ENCODE measurements at regions not wholly inside any gene's neighbourhood (a gene's known extent, or its start where the extent isn't known, plus 50 kb on each side); places are given as distances from the start of the nearest gene placed in this dataset.

- no peak for TF ChIP-seq MAX (IDR thresholded peaks at IDR 0.05; ENCODE audit: low read depth, low read length)
- no peak for TF ChIP-seq POLR2A (IDR thresholded peaks at IDR 0.05; ENCODE audit: extremely low read depth, insufficient read length)
- no peak for TF ChIP-seq MYC (IDR thresholded peaks at IDR 0.05; ENCODE audit: low read depth, low read length)
- no peak for TF ChIP-seq CTCF (IDR thresholded peaks at IDR 0.05; ENCODE audit: low read depth, low read length)
- H3K4me3 ChIP-seq (ENCODE audit: low read depth, low read length): no peak overlapping the region
- DNase-seq (ENCODE audit: low read depth): no peak
Observed at GRCh38 chr2:65999796-66000195, 435.1 kb upstream of the MEIS1 start.

GRCh38 chr2:65999103-65999502 lies 435.8 kb upstream of the MEIS1 start:
- DNase-seq (ENCODE audit: low read depth): no peak
- no peak overlapping the region for H3K4me3 ChIP-seq (ENCODE audit: low read depth, low read length)
- no peak for TF ChIP-seq CTCF (IDR thresholded peaks at IDR 0.05; ENCODE audit: low read depth, low read length)
- TF ChIP-seq POLR2A (IDR thresholded peaks at IDR 0.05; ENCODE audit: extremely low read depth, insufficient read length): no peak
- TF ChIP-seq MYC (IDR thresholded peaks at IDR 0.05; ENCODE audit: low read depth, low read length): no peak
- TF ChIP-seq MAX (IDR thresholded peaks at IDR 0.05; ENCODE audit: low read depth, low read length): no peak

DNA sequence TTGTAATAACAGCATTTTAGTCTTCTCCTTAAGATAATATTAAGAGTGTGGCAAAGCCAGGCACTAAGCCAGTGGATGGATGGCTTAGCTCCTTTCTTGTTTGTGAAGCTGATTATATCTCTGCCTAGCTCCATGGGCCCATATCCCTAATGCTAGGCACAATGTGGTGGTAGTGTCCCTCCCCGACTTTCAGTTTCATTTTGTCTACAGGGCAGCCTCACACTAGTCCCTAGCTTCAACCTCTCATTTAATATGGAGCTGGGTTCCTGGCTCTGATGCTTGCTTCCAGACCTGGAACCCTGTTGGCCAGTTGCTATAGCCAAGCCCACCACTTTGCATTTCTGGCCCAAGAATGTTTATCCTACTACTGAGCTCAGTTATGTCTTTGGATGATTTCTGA lies 437.0 kb upstream of the MEIS1 start:
- DNase-seq (ENCODE audit: low read depth): no peak
- TF ChIP-seq MYC (IDR thresholded peaks at IDR 0.05; ENCODE audit: low read depth, low read length): no peak
- no peak overlapping the region for H3K4me3 ChIP-seq (ENCODE audit: low read depth, low read length)

GRCh38 chr2:65992198-65992554 lies 442.7 kb upstream of the MEIS1 start:
- H3K4me3 ChIP-seq (ENCODE audit: low read depth, low read length): no peak overlapping the region
- TF ChIP-seq MAX (IDR thresholded peaks at IDR 0.05; ENCODE audit: low read depth, low read length) (no peak), MYC (IDR thresholded peaks at IDR 0.05; ENCODE audit: low read depth, low read length) (no peak), POLR2A (IDR thresholded peaks at IDR 0.05; ENCODE audit: extremely low read depth, insufficient read length) (no peak), CTCF (IDR thresholded peaks at IDR 0.05; ENCODE audit: low read depth, low read length) (no peak)
- DNase-seq (ENCODE audit: low read depth): no peak

DNA sequence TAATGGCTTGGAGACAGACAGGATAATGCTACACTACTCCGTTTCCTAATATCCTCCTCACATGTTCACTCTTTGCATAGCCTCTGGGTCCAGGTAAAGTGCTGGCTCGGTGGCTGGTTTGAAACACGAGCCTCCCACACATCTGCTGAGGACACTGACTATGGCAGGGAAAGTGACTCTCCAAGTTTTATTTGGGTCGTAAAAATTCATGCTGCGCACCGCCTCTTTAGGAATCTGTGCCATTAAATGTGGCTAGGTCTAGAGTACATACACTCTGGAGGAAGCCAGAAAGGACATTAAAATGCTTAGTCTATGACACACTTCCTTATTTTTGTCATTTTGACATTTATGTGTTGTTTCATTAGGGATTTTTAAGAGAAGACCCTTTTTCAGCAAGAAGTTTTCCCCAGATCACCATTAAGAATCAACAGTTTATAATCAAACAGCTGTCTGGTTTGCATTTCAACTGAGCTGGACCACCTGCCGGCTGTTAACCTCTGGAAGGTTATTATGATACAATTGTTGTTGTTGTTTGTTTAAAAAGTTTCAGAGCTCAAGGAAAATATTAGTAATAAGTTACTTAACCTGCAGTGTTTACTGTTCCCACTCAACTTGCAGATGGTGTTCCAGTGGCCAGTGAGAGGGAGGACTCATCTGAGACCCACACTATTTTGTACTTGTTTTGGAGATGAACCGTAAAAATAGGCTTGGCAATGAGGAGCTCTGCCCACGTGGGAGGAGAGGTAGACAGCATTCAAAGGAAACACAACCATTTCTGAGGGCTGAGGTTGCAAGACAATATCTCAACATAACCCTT lies 443.3 kb upstream of the MEIS1 start:
- H3K4me3 ChIP-seq (ENCODE audit: low read depth, low read length): no peak overlapping the region
- TF ChIP-seq CTCF (IDR thresholded peaks at IDR 0.05; ENCODE audit: low read depth, low read length) (no peak), POLR2A (IDR thresholded peaks at IDR 0.05; ENCODE audit: extremely low read depth, insufficient read length) (no peak)
- DNase-seq (ENCODE audit: low read depth): no peak

GRCh38 chr2:65985986-65986385 lies 448.9 kb upstream of the MEIS1 start:
- DNase-seq (ENCODE audit: low read depth): no peak
- H3K4me3 ChIP-seq (ENCODE audit: low read depth, low read length): no peak overlapping the region
- no peak for TF ChIP-seq MAX (IDR thresholded peaks at IDR 0.05; ENCODE audit: low read depth, low read length)
- TF ChIP-seq POLR2A (IDR thresholded peaks at IDR 0.05; ENCODE audit: extremely low read depth, insufficient read length): no peak
- TF ChIP-seq MYC (IDR thresholded peaks at IDR 0.05; ENCODE audit: low read depth, low read length): no peak
- no peak for TF ChIP-seq CTCF (IDR thresholded peaks at IDR 0.05; ENCODE audit: low read depth, low read length)

Data from NB4 (cell line).